Tongue (tissue), 1 donor: ENCODE measurements at regions not wholly inside any gene's neighbourhood (a gene's known extent, or its start where the extent isn't known, plus 50 kb on each side); places are given as distances from the start of the nearest gene placed in this dataset.
A peak's percentile ranks its signal among the peaks of the same experiment; 100 is the strongest.

Source experiments
- DNase-seq: peaks from one replicate; pipeline ENCODE4 v3.0.0-alpha.2; 2015

GRCh38 chr6:6376845-6377244 is 56.4 kb upstream of the F13A1 start:
- DNase-seq = no peak

GRCh38 chr6:6377621-6378020 is 57.2 kb upstream of the F13A1 start:
- DNase-seq = no peak

- DNase-seq = no peak
These were observed 59.1 kb upstream of the F13A1 start for GRCh38 chr6:6379573-6379972.

- no peak for DNase-seq
These were observed 64.1 kb upstream of the F13A1 start for GRCh38 chr6:6384520-6384919.

GRCh38 chr6:6386010-6386409 is 65.5 kb upstream of the F13A1 start:
- DNase-seq = no peak

- DNase-seq = no peak
These were observed 70.6 kb upstream of the F13A1 start for GRCh38 chr6:6390849-6391602.

- DNase-seq = no peak
These were observed 72.0 kb upstream of the F13A1 start for GRCh38 chr6:6392214-6393068.

GRCh38 chr6:6393069-6393529 is 72.6 kb upstream of the F13A1 start:
- DNase-seq = no peak

- peak; percentile 40 for DNase-seq
These were observed 75.2 kb upstream of the F13A1 start for GRCh38 chr6:6395581-6396197.

GRCh38 chr6:6397842-6398241 is 77.4 kb upstream of the F13A1 start:
- no peak for DNase-seq

GRCh38 chr6:6399568-6399967 is 79.1 kb upstream of the F13A1 start:
- no peak for DNase-seq

- no peak for DNase-seq
These were observed 80.9 kb upstream of the F13A1 start for GRCh38 chr6:6401401-6401800.

- DNase-seq = no peak
These were observed 81.5 kb upstream of the F13A1 start for GRCh38 chr6:6402006-6402405.

- no peak for DNase-seq
These were observed 82.1 kb upstream of the F13A1 start for GRCh38 chr6:6402591-6402990.

- no peak for DNase-seq
These were observed 84.6 kb upstream of the F13A1 start for GRCh38 chr6:6405031-6405430.

GRCh38 chr6:6405997-6406714 is 85.7 kb upstream of the F13A1 start:
- peak; percentile 81 for DNase-seq

- no peak for DNase-seq
These were observed 86.2 kb upstream of the F13A1 start for GRCh38 chr6:6406715-6407070.

- DNase-seq = peak; percentile 67
These were observed 86.7 kb upstream of the F13A1 start for GRCh38 chr6:6407071-6407741.

GRCh38 chr6:6409397-6410030 is 89.1 kb upstream of the F13A1 start:
- DNase-seq = no peak

GRCh38 chr6:6411115-6411514 is 90.7 kb upstream of the F13A1 start:
- no peak for DNase-seq

- no peak for DNase-seq
These were observed 91.8 kb upstream of the F13A1 start for GRCh38 chr6:6412221-6412620.
